HepG2 (cell line): ENCODE measurements at regions not wholly inside any gene's neighbourhood (a gene's known extent, or its start where the extent isn't known, plus 50 kb on each side); places are given as distances from the start of the nearest gene placed in this dataset.

Source experiments
- ATAC-seq: fragments of 200-7000 bp; cut with Tn5 transposase; 3 replicates; pipeline ENCODE4 v1.9.1; 2020; ENCODE audit warnings: mild to moderate bottlenecking, moderate library complexity
- BruUV-seq: library from RNA; stranded (reverse); fragments of 400-500 nt; replicated peaks from 2 replicates; lab custom pipeline; 2021; lab: Mats Ljungman, UMichigan
- CTCF ChIA-PET: fragments of 300-600 bp; formaldehyde crosslinking; extraction: SDS; loops from one replicate; lab custom pipeline; 2021; ENCODE audit warnings: low total read pairs, inconsistent platforms, low intra/inter-chr PET ratio; lab: Yijun Ruan, JAX
- POLR2A ChIA-PET: fragments of 350-600 bp; sonication (Branson Sonifier 250); formaldehyde crosslinking; loops from one replicate; lab custom pipeline; 2020; ENCODE audit warnings: antibody characterized with exemption, inconsistent platforms; lab: Yijun Ruan, JAX
- DNase-seq: peaks from one replicate; pipeline ENCODE4 v3.0.0-alpha.2; 2015; ENCODE audit warnings: low spot score
- FAIRE-seq: peaks from 3 replicates; lab custom pipeline; 2011; peaks lifted over from hg19 to GRCh38; lab: Jason Lieb, UNC
- H2AFZ ChIP-seq: one replicate; pipeline ENCODE4 v1.6.1; 2011; ENCODE audit warnings: low read length, inconsistent platforms
- H3K27ac ChIP-seq: fragments of 300-600 bp; 3 replicates; pipeline ENCODE4 v1.8.0; 2011; ENCODE audit warnings: mixed run types, mild to moderate bottlenecking, mixed read lengths, low read length, inconsistent platforms; ENCODE audit not compliant: insufficient read depth; ENCODE audit errors: extremely low read length
- H3K27me3 ChIP-seq, 2 experiments: fragments of 200-600 bp in 1 of 2; 2 replicates in 1 of 2; 3 replicates in 1 of 2; pipeline versions ENCODE4 v1.6.0 to v1.8.0; 2011; ENCODE audit warnings: low read length in 2 of 2, mild to moderate bottlenecking in 2 of 2, moderate library complexity in 2 of 2, inconsistent platforms in 1 of 2; ENCODE audit not compliant: insufficient read depth in 2 of 2, control insufficient read depth in 1 of 2
- H3K36me3 ChIP-seq, 2 experiments: fragments of 200-600 bp in 1 of 2; replicated peaks in 1 of 2; 2 replicates in 1 of 2; 3 replicates in 1 of 2; pipeline versions ENCODE4 v1.5.1 to v1.8.0; 2011; ENCODE audit warnings: low read length in 2 of 2, inconsistent platforms in 1 of 2; ENCODE audit not compliant: insufficient read depth in 2 of 2, control insufficient read depth in 1 of 2
- H3K4me1 ChIP-seq: 2 replicates; pipeline ENCODE4 v1.5.1; 2012; ENCODE audit warnings: low read length, inconsistent platforms; ENCODE audit not compliant: insufficient read depth
- H3K4me2 ChIP-seq: 2 replicates; pipeline ENCODE4 v1.6.0; 2011; ENCODE audit warnings: low read depth, low read length, inconsistent platforms
- H3K4me3 ChIP-seq, 3 experiments: fragments of 200-600 bp in 1 of 3; sonication (generic), shearing (Covaris generic) in 1 of 3; replicated peaks in 1 of 3; 2 replicates each; pipeline ENCODE4 v1.5.1; 2011 to 2016; ENCODE audit warnings: low read length in 3 of 3, inconsistent platforms in 2 of 3, low read depth in 2 of 3, mild to moderate bottlenecking in 2 of 3, control low read depth in 1 of 3, mixed read lengths in 1 of 3; ENCODE audit not compliant: insufficient read depth in 1 of 3
- H3K79me2 ChIP-seq: one replicate; pipeline ENCODE4 v1.6.1; 2011; ENCODE audit warnings: low read length, inconsistent platforms; ENCODE audit not compliant: insufficient read depth
- H3K9ac ChIP-seq: 2 replicates; pipeline ENCODE4 v1.6.0; 2011; ENCODE audit warnings: mild to moderate bottlenecking, low read depth, low read length, inconsistent platforms; ENCODE audit not compliant: insufficient read depth
- H3K9me3 ChIP-seq: 2 replicates; pipeline ENCODE4 v1.5.1; 2012; ENCODE audit warnings: mild to moderate bottlenecking, low read length
- H4K20me1 ChIP-seq: 2 replicates; pipeline ENCODE4 v1.6.0; 2011; ENCODE audit warnings: inconsistent platforms, mild to moderate bottlenecking, low read length, moderate library complexity; ENCODE audit not compliant: insufficient read depth
- CREBL2 ChIP-seq: sonication (generic); formaldehyde crosslinking; IDR thresholded peaks from 2 replicates; pipeline ENCODE4 v1.8.1; 2023; ENCODE audit warnings: missing genetic modification reagents, mild to moderate bottlenecking, borderline replicate concordance
- E2F1 ChIP-seq: sonication (generic); formaldehyde crosslinking; IDR thresholded peaks from 2 replicates; pipeline ENCODE4 v1.5.0; 2020; ENCODE audit warnings: missing genetic modification reagents
- EED ChIP-seq: sonication (generic); formaldehyde crosslinking; IDR thresholded peaks from 2 replicates; pipeline ENCODE4 v1.5.0; 2020; ENCODE audit warnings: mild to moderate bottlenecking, missing genetic modification reagents
- FOXK2 ChIP-seq: fragments of 450-650 bp; IDR thresholded peaks from 2 replicates; pipeline ENCODE4 v1.6.1; 2016
- POLR2A ChIP-seq, 2 experiments: IDR thresholded peaks; 2 replicates each; pipeline ENCODE4 v1.6.1; 2011; ENCODE audit warnings: low read depth in 2 of 2, low read length in 2 of 2, mild to moderate bottlenecking in 1 of 2, moderate library complexity in 1 of 2; ENCODE audit not compliant: insufficient read depth in 1 of 2
- SKIL ChIP-seq: sonication (generic); formaldehyde crosslinking; IDR thresholded peaks from 2 replicates; pipeline ENCODE4 v1.8.0; 2022; ENCODE audit warnings: missing genetic modification reagents, mild to moderate bottlenecking, moderate library complexity, borderline replicate concordance
- SOX6 ChIP-seq, 2 experiments: fragments of 450-650 bp in 1 of 2; sonication (generic) in 1 of 2; formaldehyde crosslinking in 1 of 2; IDR thresholded peaks; 2 replicates each; pipeline versions ENCODE4 v1.4.0 to v1.6.1; 2017 to 2020; ENCODE audit warnings: antibody characterized with exemption in 1 of 2, mild to moderate bottlenecking in 1 of 2, missing genetic modification reagents in 1 of 2
- SP5 ChIP-seq: IDR thresholded peaks from 2 replicates; pipeline ENCODE4 v1.6.1; 2016; ENCODE audit warnings: low read depth, borderline replicate concordance
- ZFP62 ChIP-seq: sonication (generic); formaldehyde crosslinking; IDR thresholded peaks from 2 replicates; pipeline ENCODE4 v1.4.0; 2020; ENCODE audit warnings: missing genetic modification reagents
- ZKSCAN8 ChIP-seq: IDR thresholded peaks from 2 replicates; pipeline ENCODE4 v1.6.1; 2016; ENCODE audit warnings: borderline replicate concordance, missing genetic modification reagents, missing compliant biosample characterization
- ZNF251 ChIP-seq: sonication (generic); formaldehyde crosslinking; IDR thresholded peaks from 2 replicates; pipeline ENCODE4 v1.9.0; 2021; ENCODE audit warnings: mild to moderate bottlenecking, missing genetic modification reagents
- ZNF260 ChIP-seq: sonication (generic); formaldehyde crosslinking; IDR thresholded peaks from 2 replicates; pipeline ENCODE4 v1.4.0; 2020; ENCODE audit warnings: missing genetic modification reagents, low read depth, mild to moderate bottlenecking, borderline replicate concordance
- ZNF30 ChIP-seq: sonication (generic); formaldehyde crosslinking; IDR thresholded peaks from 2 replicates; pipeline ENCODE4 v1.5.0; 2020; ENCODE audit warnings: mild to moderate bottlenecking, missing genetic modification reagents
- ZNF350 ChIP-seq: sonication (generic); formaldehyde crosslinking; IDR thresholded peaks from 2 replicates; pipeline ENCODE4 v1.4.0; 2020; ENCODE audit warnings: mild to moderate bottlenecking, low read depth, missing genetic modification reagents, borderline replicate concordance
- ZNF761 ChIP-seq: sonication (generic); formaldehyde crosslinking; conservative IDR thresholded peaks from 2 replicates; pipeline ENCODE4 v1.4.0; 2020; ENCODE audit warnings: mild to moderate bottlenecking, missing genetic modification reagents
- ZNF777 ChIP-seq: sonication (generic); formaldehyde crosslinking; IDR thresholded peaks from 2 replicates; pipeline ENCODE4 v1.4.0; 2020; ENCODE audit warnings: missing genetic modification reagents
- WGBS: methylation state at CpG from one replicate; pipeline ENCODE4 v1.1.6; 2017; ENCODE audit warnings: low lambda C conversion rate; 5-methylcytosine and 5-hydroxymethylcytosine counted together
- in situ Hi-C: cut with HindIII; loops from 2 replicates; pipeline ENCODE4 v1.10.0; 2017; ENCODE audit warnings: low pct_unique_long_range_greater_than_20kb; ENCODE audit not compliant: extremely low pct_ligation_motif_present
- intact Hi-C: fragments of 100-400 bp; cut with micrococcal nuclease; formaldehyde crosslinking; loops from one replicate; pipeline ENCODE4 v1.10.0; 2022; ENCODE audit not compliant: unreplicated experiment

GRCh38 chr5:89546657-89547056, 663.7 kb upstream of the MEF2C start:
- DNase-seq, result no peak
- no TSS peak for BruUV-seq
- TF ChIP-seq FOXK2 (no peak), ZNF761 (CRISPR knock-in tag) (no peak), SKIL (CRISPR knock-in tag) (no peak), E2F1 (no peak), SP5 (CRISPR knock-in tag) (no peak), CREBL2 (CRISPR knock-in tag) (no peak), ZNF350 (CRISPR knock-in tag) (no peak), ZFP62 (CRISPR knock-in tag) (no peak), ZNF260 (CRISPR knock-in tag) (no peak), ZKSCAN8 (no peak), SOX6 (IDR thresholded peaks at IDR 0.05) (no peak), SOX6 (CRISPR knock-in tag; IDR thresholded peaks at IDR 0.05) (no peak), ZNF30 (CRISPR knock-in tag) (no peak), POLR2A (IDR thresholded peaks at IDR 0.05; ENCODE audit: insufficient read depth in 1 of 2, low read depth in 2 of 2, low read length in 2 of 2) (no peak), EED (CRISPR knock-in tag) (no peak), ZNF251 (no peak), ZNF777 (CRISPR knock-in tag) (no peak)
- Histone ChIP-seq H2AFZ (no peak overlapping the region), H3K27me3 (no peaks in the 10 kb centered on the region), H3K9me3 (no peaks in the 10 kb centered on the region; the same call in 1 of the 2 replicates), H3K79me2 (no peaks in the 10 kb centered on the region), H4K20me1 (no peaks in the 10 kb centered on the region), H3K36me3 (no peaks in the 10 kb centered on the region), H3K4me3 (no peak overlapping the region), H3K4me2 (no peak overlapping the region), H3K9ac (no peak overlapping the region), H3K4me1 (no peaks in the 10 kb centered on the region), H3K27ac (no peak overlapping the region)
- intact Hi-C loops (no loop called here), in situ Hi-C loops (no loop called here)
- WGBS, result 0% methylated on average over 1 of the region's 1 CpG
- ATAC-seq, result no peak
- POLR2A ChIA-PET, result no interaction called here
- no peak for FAIRE-seq
- CTCF ChIA-PET, result no interaction called here
